UCSD-AML1 (cell line): ENCODE measurements at regions not wholly inside any gene's neighbourhood (a gene's known extent, or its start where the extent isn't known, plus 50 kb on each side); places are given as distances from the start of the nearest gene placed in this dataset.
"Not testable (repeated sequence)": the region's sequence is repeated elsewhere in the genome, so short reads cannot be mapped to it uniquely, and the experiment has no call there.

ENCODE experiments used
- DNase-seq: peaks from one replicate; lab custom pipeline; 2025; ENCODE audit not compliant: unreplicated experiment; lab: John Stamatoyannopoulos, UW

GRCh38 chr2:63692002-63692606 lies 103.3 kb downstream of the MDH1 start:
- no peak for DNase-seq

GRCh38 chr2:63695583-63695982 lies 106.8 kb downstream of the MDH1 start:
- no peak for DNase-seq

DNA sequence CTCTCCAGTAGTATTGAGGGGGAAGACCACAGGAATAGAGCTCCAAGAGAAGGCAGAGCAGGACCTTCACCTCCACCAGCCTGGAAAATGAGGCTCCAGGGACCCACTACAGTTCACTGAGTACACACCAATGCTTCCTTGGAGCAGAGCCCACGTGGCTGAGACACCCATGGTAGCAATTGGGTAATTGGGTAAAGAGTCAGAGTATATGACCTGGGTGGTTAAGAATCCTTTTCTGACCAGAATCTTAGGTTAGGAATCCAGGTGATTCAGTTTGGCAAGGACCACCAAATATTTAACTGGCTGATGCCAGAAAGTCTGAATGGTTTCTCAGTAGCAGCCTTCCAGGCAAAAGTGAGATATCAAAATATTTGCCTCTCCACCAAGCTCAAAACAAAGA lies 107.7 kb downstream of the MDH1 start:
- no peak for DNase-seq

DNA sequence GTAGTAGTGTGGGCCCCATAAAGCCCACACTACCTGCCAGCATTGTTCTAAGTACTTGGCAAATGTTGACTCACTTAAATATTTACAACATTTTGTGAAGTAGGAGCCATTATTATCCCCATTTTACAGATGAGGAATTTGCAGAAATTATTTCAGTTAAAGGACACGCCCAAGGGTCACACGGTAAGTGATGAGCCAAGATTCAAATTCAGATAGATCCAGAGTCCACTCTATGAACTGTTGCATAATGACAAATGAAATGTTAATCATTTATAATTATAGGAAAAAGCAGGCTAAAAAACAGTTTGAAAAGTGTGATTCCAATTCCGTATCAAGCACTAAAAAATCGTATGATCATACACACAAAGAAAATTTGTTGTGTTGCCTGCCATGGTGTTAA lies 108.4 kb downstream of the MDH1 start:
- DNase-seq, result no peak

DNA sequence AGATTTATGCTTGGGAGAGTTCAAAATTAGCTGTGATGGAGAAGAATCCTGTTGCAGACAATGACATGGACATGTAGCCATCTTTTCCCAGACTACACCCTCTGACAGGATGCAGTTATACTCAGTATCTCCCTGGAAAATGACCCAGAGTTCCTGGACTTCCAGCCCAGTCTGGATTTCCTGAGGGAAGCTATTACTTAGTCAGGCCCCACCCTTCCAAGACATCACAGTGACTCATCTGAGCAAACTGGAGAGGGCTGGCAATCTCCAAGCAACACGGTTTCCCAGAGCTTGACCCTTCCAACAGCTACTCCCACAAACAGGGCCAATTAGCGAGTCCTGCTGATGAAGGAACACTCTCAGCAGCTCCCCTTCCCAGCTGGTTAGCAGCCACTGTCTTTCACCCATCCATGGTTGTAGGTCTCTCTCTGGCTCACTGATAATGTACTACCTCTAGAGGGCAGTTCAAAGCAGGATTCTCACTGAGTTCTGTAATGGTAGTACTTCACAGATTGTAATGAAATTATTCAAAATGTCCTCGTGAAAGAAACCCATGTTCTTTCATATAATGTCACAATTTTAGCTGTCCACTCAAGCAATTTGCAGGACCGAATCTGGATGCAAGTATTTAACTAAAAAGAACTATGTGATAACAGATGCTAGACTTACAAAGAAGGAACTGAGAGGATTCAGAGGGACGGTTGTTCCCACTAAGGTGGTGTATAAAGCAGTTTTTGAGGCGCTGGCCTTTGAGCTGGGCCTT lies 110.2 kb downstream of the MDH1 start:
- peak; percentile 18 for DNase-seq

- DNase-seq, result no peak
Observed at GRCh38 chr2:63699549-63699839, 110.7 kb downstream of the MDH1 start.

GRCh38 chr2:63700271-63700670 lies 111.5 kb downstream of the MDH1 start:
- no peak for DNase-seq

DNA sequence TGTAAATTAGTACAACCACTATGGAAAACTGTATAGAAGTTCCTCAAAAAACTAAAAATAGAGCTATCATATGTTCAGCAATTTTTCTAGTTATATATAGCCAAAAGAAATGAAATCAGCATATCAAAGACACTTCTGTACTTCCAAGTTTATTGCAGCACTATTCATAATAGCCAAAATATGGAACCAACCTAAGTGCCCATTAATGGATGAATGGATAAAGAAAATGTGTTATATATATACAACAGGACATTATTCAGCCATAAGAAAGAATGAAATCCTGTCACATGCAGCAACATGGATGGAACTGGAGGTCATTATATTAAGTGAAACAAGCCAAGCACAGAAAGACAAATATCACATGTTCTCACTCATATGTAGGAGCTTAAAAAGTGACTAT lies 112.6 kb downstream of the MDH1 start:
- no peak for DNase-seq

GRCh38 chr2:63706084-63706483 lies 117.3 kb downstream of the MDH1 start:
- DNase-seq, result not testable (repeated sequence)

DNA sequence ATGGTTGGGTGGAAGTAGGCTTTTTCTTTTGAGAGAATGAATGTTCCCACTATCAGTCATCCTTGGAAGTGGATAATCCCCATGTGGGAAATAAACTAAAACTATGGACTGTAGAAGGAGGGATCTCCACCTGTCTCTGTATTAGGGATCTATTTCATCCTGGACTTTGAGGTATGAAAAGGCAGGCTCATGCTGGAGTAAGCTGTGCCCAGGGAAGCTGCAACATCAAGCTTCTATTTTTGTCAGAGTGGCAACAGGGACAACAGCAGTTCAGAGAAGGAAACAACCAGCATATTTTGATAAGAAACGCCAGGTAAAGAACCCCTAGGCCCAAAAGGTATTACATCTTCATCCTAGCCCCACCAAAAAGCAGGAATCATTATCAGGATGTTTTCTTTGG lies 122.0 kb downstream of the MDH1 start:
- no peak for DNase-seq

- no peak for DNase-seq
Observed at GRCh38 chr2:63712748-63713147, 124.0 kb downstream of the MDH1 start.

DNA sequence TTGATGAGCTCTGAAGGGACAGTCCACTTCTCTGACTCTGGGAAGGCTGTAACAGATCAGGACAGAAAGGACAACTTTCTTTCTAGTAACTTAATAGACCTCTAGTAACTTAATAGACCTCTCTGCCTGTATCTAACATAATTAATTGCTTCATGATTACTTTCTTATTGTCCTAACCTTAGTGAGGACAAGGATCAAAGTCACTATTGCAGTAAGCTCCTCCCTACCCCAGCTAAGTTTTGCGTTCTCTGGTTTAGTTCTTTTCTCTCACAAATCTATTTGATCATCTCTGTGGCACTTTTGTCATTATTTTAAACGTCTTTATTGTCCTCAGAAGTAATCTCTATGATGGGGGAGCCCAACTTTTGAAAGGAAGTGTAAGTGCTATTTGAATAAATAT lies 125.5 kb upstream of the UGP2 start:
- no peak for DNase-seq

DNA sequence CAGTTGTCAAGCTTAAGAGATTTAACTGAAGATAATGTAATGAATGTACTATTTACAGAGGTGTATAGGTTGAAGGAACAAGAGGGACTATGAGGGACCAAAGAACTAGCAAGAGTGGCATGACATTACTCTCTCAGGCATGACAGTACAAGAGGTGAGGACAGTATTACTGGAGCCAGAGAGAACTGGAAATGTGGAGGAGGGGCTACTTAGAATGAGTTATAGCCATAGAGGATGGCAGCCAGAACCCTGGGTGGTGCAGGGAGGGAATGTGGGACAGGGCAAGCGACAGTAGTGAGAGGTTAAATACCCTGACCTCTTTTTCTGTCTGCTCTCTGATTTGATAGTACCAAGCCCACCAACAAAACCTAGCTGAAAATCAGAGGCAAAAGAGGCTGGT lies 122.6 kb upstream of the UGP2 start:
- DNase-seq, result no peak

- DNase-seq, result no peak
Observed at GRCh38 chr2:63721082-63721424, 120.6 kb upstream of the UGP2 start.

GRCh38 chr2:63722284-63722683 lies 119.4 kb upstream of the UGP2 start:
- DNase-seq, result not testable (repeated sequence)

DNA sequence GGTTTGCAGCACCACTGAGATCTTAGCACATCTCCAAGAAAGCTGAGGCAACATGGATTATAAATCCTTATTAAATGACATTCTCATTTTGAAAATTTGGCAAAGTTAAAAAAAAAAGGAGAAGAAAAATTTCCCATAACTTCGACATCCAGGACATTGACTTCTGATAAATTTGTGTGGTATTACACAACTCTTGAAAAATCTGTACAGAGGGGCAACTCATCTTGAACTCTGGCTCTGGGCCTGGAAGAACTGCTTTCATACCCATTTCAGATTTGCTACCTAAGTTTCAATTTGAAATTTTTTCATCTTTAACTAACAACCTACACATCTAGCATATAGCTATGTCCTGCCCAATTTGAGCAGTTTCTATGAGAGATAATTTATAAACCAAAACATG lies 118.0 kb upstream of the UGP2 start:
- DNase-seq, result no peak

DNA sequence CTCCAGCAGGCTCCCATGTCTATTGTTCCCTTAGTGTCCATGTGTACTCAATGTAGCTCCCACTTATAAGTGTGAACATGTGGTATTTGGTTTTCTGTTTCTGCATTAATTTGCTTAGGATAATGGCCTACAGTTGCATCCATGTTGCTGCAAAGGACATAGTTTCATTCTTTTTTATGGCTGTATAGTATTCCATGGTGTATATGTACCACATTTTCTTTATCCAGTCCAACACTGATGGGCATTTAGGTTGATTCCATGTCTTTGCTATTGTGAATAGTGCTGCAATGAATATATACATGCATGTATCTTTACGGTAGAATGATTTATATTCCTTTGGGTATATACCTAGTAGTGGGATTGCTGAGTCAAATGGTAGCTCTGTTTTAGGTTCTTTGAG lies 116.5 kb upstream of the UGP2 start:
- DNase-seq, result not testable (repeated sequence)

DNA sequence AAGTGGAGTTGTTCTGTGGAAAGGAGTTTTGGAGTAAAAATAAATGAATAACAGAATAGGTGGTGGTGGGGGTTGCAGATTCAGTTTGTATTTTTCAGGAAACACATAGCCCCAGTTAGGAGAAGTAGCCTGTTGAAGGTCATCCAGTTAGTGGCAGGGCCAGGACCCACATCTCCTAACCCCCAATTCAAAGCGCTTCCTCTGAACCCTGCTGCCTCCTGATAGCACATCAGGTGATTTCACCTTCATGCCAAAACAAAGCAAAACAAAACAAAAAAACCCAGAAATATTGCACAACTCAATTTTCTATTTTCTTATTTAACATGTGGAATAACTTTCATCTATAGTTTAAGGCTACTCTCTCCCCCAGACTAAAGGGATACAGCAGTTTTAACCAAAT lies 112.3 kb upstream of the UGP2 start:
- DNase-seq, result no peak

DNA sequence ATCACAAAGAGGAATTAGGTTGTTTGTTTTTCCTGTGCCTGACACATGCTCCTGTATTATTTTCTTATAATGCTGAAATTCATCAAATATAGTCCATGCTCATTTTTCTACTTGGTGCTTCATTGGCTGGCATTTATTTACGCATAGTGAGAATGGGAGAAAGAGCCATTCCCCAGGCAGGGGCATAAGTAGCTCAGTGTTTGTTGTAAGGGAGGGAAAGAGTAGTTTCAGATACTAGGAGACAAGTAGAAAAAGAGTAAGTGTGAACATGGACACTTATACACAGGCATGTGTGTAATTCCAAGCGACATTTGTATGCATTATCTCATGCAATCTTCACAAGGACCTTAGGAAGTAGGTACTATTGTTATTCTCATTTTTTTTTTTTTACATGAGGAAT lies 111.9 kb upstream of the UGP2 start:
- DNase-seq, result no peak

GRCh38 chr2:63734510-63734909 lies 107.2 kb upstream of the UGP2 start:
- DNase-seq, result no peak

DNA sequence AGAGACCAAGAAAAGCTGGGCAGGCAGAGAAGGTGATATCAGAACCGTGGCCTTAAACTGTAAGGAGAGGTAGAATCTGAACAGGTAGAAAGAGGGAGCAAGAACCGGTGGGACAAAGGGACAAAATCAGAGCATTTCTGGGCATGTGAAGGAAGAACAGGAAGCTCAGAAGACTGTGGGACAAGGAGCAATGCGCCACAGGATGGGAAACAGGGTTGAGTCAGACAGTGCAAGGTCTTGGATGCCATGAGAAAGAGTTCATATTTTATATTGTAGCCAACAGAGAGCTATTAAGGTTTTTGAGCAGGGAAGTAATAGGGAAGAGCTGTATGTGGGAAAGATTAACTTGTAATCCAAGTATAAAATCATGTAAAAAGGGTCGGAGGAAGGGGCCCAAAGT lies 106.4 kb upstream of the UGP2 start:
- no peak for DNase-seq

DNA sequence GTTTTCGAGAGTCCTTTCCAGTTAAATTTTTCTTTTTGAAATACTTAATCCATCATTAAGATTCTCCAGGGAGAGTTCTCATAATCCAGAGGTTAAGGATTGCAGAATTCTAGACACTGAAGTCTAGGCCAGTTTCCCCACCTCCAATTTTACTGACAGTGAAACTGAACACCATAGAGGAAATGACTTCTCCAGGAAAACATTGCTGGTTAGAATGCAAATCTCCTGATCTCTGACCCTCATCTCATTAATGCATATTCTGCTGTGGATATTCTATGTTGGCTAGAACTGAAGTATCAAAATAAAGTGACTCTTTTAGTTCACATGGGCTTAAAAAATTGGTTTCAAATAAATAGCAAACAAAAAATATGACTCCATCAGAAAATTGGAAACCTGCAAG lies 105.8 kb upstream of the UGP2 start:
- DNase-seq, result no peak

- no peak for DNase-seq
Observed at GRCh38 chr2:63736354-63736753, 105.3 kb upstream of the UGP2 start.
